HCT116 (cell line): ENCODE measurements at regions not wholly inside any gene's neighbourhood (a gene's known extent, or its start where the extent isn't known, plus 50 kb on each side); places are given as distances from the start of the nearest gene placed in this dataset.

Source experiments
- ATAC-seq: fragments of 200-7000 bp; cut with Tn5 transposase; 2 replicates; pipeline ENCODE4 v1.9.1; 2020; ENCODE audit warnings: mild to moderate bottlenecking, moderate library complexity
- BruUV-seq: library from RNA; stranded (reverse); fragments of 400-500 nt; replicated peaks from 2 replicates; lab custom pipeline; 2021; lab: Mats Ljungman, UMichigan
- CTCF ChIA-PET: fragments of 300-600 bp; sonication (Branson Sonifier 250); formaldehyde crosslinking; loops from one replicate; lab custom pipeline; 2021; ENCODE audit warnings: antibody characterized with exemption; lab: Charles Lee
- POLR2A ChIA-PET: fragments of 300-600, 350-600 bp; sonication (Branson Sonifier 250); formaldehyde crosslinking; loops from one replicate; lab custom pipeline; 2021; ENCODE audit warnings: antibody characterized with exemption; lab: Charles Lee
- RAD21 ChIA-PET, 2 experiments: fragments of 300-600 bp; sonication (Branson Sonifier 250); formaldehyde crosslinking; loops; one replicate each; lab custom pipeline; 2023; ENCODE audit warnings: low total read pairs in 2 of 2; ENCODE audit not compliant: uncharacterized antibody in 2 of 2, unreplicated experiment in 2 of 2, low non-redundant PET in 1 of 2; lab: Charles Lee
- DNase-seq: peaks from one replicate; pipeline ENCODE4 v3.0.0-alpha.2; 2010; ENCODE audit warnings: low read depth, low spot score
- H2AFZ ChIP-seq: fragments of 200-600 bp; shearing (Covaris generic), sonication (generic); 2 replicates; pipeline ENCODE4 v1.6.1; 2017; ENCODE audit warnings: low read depth, mixed run types, mixed read lengths, antibody characterized with exemption, low read length; ENCODE audit not compliant: poor library complexity, severe bottlenecking
- H3K27ac ChIP-seq: 2 replicates; pipeline ENCODE4 v1.5.1; 2012; ENCODE audit warnings: low read depth, low read length
- H3K27me3 ChIP-seq: fragments of 200-600 bp; sonication (generic); 2 replicates; pipeline ENCODE4 v1.6.1; 2016; ENCODE audit warnings: mixed run types, low read length, mixed read lengths; ENCODE audit not compliant: insufficient read depth
- H3K36me3 ChIP-seq, 2 experiments: fragments of 200-500 bp in 1 of 2; fragments of 200-600 bp in 1 of 2; sonication (Bioruptor generic) in 1 of 2; sonication (generic) in 1 of 2; 2 replicates each; pipeline versions ENCODE4 v1.5.1 to v1.6.1; 2014 to 2016; ENCODE audit warnings: low read length in 2 of 2, inconsistent platforms in 1 of 2, mixed read lengths in 1 of 2, mixed run types in 1 of 2; ENCODE audit not compliant: insufficient read depth in 2 of 2, control insufficient read depth in 1 of 2
- H3K4me1 ChIP-seq, 2 experiments: fragments of 200-600 bp in 1 of 2; sonication (generic) in 1 of 2; 2 replicates each; pipeline versions ENCODE4 v1.5.1 to v1.6.1; 2012 to 2017; ENCODE audit warnings: low read length in 2 of 2, inconsistent platforms in 1 of 2, mild to moderate bottlenecking in 1 of 2, mixed read lengths in 1 of 2, mixed run types in 1 of 2, moderate library complexity in 1 of 2; ENCODE audit not compliant: insufficient read depth in 2 of 2, control insufficient read depth in 1 of 2
- H3K4me2 ChIP-seq: fragments of 200-600 bp; sonication (generic); 2 replicates; pipeline ENCODE4 v1.6.1; 2017; ENCODE audit warnings: mixed run types, low read length, mixed read lengths
- H3K4me3 ChIP-seq, 2 experiments: fragments of 200-600 bp in 1 of 2; sonication (generic) in 1 of 2; replicated peaks in 1 of 2; 2 replicates each; pipeline ENCODE4 v1.5.1; 2011 to 2016; ENCODE audit warnings: low read length in 2 of 2, control low read depth in 1 of 2, low read depth in 1 of 2, mild to moderate bottlenecking in 1 of 2, mixed read lengths in 1 of 2, mixed run types in 1 of 2
- H3K79me2 ChIP-seq: fragments of 200-600 bp; sonication (generic); 2 replicates; pipeline ENCODE4 v1.6.1; 2017; ENCODE audit warnings: mild to moderate bottlenecking, mixed run types, low read length, moderate library complexity, mixed read lengths; ENCODE audit not compliant: insufficient read depth
- H3K9ac ChIP-seq: fragments of 200-600 bp; sonication (generic); 2 replicates; pipeline ENCODE4 v1.6.1; 2016; ENCODE audit warnings: low read length, mixed read lengths
- H3K9me2 ChIP-seq: fragments of 200-600 bp; sonication (generic), shearing (Covaris generic); 2 replicates; pipeline ENCODE4 v1.6.1; 2017; ENCODE audit warnings: mixed run types, mild to moderate bottlenecking, moderate library complexity; ENCODE audit not compliant: insufficient read depth
- H3K9me3 ChIP-seq, 2 experiments: fragments of 200-500 bp in 1 of 2; fragments of 200-600 bp in 1 of 2; sonication (Bioruptor generic) in 1 of 2; sonication (generic) in 1 of 2; 2 replicates each; pipeline ENCODE4 v1.6.1; 2014 to 2017; ENCODE audit warnings: low read length in 2 of 2, mixed read lengths in 2 of 2, inconsistent platforms in 1 of 2, low read depth in 1 of 2, mild to moderate bottlenecking in 1 of 2, mixed run types in 1 of 2, moderate library complexity in 1 of 2; ENCODE audit not compliant: control insufficient read depth in 1 of 2, insufficient read depth in 1 of 2
- H4K20me1 ChIP-seq: fragments of 200-600 bp; sonication (generic), shearing (Covaris generic); 2 replicates; pipeline ENCODE4 v1.6.1; 2017; ENCODE audit warnings: mixed run types, mild to moderate bottlenecking, moderate library complexity; ENCODE audit not compliant: insufficient read depth
- CBX3 ChIP-seq: IDR thresholded peaks from 2 replicates; pipeline ENCODE4 v1.6.1; 2012; ENCODE audit warnings: low read depth
- EGR1 ChIP-seq: IDR thresholded peaks from 2 replicates; pipeline ENCODE4 v1.6.1; 2012; ENCODE audit warnings: low read depth
- ELF1 ChIP-seq: IDR thresholded peaks from 2 replicates; pipeline ENCODE4 v1.6.1; 2012; ENCODE audit warnings: low read depth, borderline replicate concordance
- EZH2phosphoT487 ChIP-seq: fragments of 200-600 bp; IDR thresholded peaks from 2 replicates; pipeline ENCODE4 v1.6.1; 2018; ENCODE audit warnings: antibody characterized with exemption, borderline replicate concordance
- POLR2A ChIP-seq: IDR thresholded peaks from 2 replicates; pipeline ENCODE4 v1.7.0; 2011; ENCODE audit warnings: borderline replicate concordance; ENCODE audit not compliant: insufficient read depth, insufficient read length; ENCODE audit errors: extremely low read depth
- POLR2AphosphoS5 ChIP-seq: IDR thresholded peaks from 2 replicates; pipeline ENCODE4 v1.6.1; 2011; ENCODE audit warnings: mild to moderate bottlenecking, low read depth, low read length, moderate library complexity
- SIN3A ChIP-seq: IDR thresholded peaks from 2 replicates; pipeline ENCODE4 v1.6.1; 2012; ENCODE audit warnings: low read depth
- TCF7L2 ChIP-seq: IDR thresholded peaks from 2 replicates; pipeline ENCODE4 v1.7.0; 2011; ENCODE audit warnings: borderline replicate concordance, inconsistent platforms; ENCODE audit not compliant: insufficient read depth, insufficient read length; ENCODE audit errors: extremely low read depth
- ZNF274 ChIP-seq: fragments of 200-500 bp; sonication (Bioruptor generic); IDR thresholded peaks from 2 replicates; pipeline ENCODE4 v1.6.1; 2014; ENCODE audit warnings: mild to moderate bottlenecking, low read depth, low read length, inconsistent platforms
- intact Hi-C: fragments of 100-400 bp; cut with micrococcal nuclease; formaldehyde crosslinking; loops from 2 replicates; pipeline ENCODE4 v1.10.0; 2022
- TF ChIP-seq, protein P1 (sequence below): IDR thresholded peaks from 2 replicates; pipeline ENCODE4 v1.6.1; 2012; ENCODE audit warnings: low read depth
- TF ChIP-seq, protein P2 (sequence below): IDR thresholded peaks from 2 replicates; pipeline ENCODE4 v1.6.1; 2012
- TF ChIP-seq, protein P3 (sequence below): IDR thresholded peaks from 2 replicates; pipeline ENCODE4 v1.6.1; 2011; ENCODE audit warnings: mild to moderate bottlenecking, low read length, moderate library complexity; ENCODE audit not compliant: insufficient replicate concordance; ENCODE audit errors: extremely low read depth
- TF ChIP-seq, protein P4 (sequence below), 3 experiments: fragments of 200-600 bp in 1 of 3; sonication (generic) in 1 of 3; IDR thresholded peaks in 2 of 3; conservative IDR thresholded peaks in 1 of 3; 2 replicates each; pipeline ENCODE4 v1.5.1; 2012 to 2017; ENCODE audit warnings: low read depth in 2 of 3, low read length in 2 of 3, antibody characterized with exemption in 1 of 3, borderline replicate concordance in 1 of 3, control low read depth in 1 of 3, mild to moderate bottlenecking in 1 of 3, mixed read lengths in 1 of 3, mixed run types in 1 of 3, moderate library complexity in 1 of 3; ENCODE audit not compliant: insufficient read depth in 1 of 3

DNA sequence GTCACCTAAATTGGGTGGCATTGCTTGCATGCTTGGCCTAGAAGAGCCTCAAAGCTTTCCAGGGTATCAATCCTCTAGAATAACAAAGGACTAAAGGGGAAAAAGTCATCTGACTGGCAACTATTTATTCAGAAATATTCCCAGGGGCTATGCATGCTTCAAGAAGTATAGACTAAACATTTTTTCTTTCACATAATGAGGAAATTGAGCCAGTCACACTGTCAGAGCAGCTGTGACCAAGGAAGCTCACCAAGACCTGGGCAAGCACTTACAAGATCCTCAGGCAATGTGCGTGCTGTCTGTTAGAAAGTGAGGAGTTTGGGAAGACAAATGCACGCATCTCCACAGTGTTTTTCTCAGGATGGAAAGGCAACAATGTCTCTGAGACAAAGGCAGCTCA, 747.2 kb downstream of the DIAPH3 start:
- intact Hi-C loops, result no loop called here
- ChIA-PET POLR2A (no interaction called here), RAD21 (no interaction called here), CTCF (no interaction called here)
- DNase-seq, result no peak
- Histone ChIP-seq H3K9ac (no peak overlapping the region), H3K27ac (no peak overlapping the region), H3K36me3 (no peaks in the 10 kb centered on the region), H3K4me3 (no peak overlapping the region), H4K20me1 (no peaks in the 10 kb centered on the region), H2AFZ (no peak overlapping the region), H3K4me2 (no peak overlapping the region), H3K79me2 (no peaks in the 10 kb centered on the region), H3K27me3 (no peaks in the 10 kb centered on the region), H3K9me3 (no peaks in the 10 kb centered on the region), H3K9me2 (no peaks in the 10 kb centered on the region), H3K4me1 (no peaks in the 10 kb centered on the region)
- TF ChIP-seq, protein P1, sequence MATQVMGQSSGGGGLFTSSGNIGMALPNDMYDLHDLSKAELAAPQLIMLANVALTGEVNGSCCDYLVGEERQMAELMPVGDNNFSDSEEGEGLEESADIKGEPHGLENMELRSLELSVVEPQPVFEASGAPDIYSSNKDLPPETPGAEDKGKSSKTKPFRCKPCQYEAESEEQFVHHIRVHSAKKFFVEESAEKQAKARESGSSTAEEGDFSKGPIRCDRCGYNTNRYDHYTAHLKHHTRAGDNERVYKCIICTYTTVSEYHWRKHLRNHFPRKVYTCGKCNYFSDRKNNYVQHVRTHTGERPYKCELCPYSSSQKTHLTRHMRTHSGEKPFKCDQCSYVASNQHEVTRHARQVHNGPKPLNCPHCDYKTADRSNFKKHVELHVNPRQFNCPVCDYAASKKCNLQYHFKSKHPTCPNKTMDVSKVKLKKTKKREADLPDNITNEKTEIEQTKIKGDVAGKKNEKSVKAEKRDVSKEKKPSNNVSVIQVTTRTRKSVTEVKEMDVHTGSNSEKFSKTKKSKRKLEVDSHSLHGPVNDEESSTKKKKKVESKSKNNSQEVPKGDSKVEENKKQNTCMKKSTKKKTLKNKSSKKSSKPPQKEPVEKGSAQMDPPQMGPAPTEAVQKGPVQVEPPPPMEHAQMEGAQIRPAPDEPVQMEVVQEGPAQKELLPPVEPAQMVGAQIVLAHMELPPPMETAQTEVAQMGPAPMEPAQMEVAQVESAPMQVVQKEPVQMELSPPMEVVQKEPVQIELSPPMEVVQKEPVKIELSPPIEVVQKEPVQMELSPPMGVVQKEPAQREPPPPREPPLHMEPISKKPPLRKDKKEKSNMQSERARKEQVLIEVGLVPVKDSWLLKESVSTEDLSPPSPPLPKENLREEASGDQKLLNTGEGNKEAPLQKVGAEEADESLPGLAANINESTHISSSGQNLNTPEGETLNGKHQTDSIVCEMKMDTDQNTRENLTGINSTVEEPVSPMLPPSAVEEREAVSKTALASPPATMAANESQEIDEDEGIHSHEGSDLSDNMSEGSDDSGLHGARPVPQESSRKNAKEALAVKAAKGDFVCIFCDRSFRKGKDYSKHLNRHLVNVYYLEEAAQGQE, result no peak
- TF ChIP-seq, protein P2, sequence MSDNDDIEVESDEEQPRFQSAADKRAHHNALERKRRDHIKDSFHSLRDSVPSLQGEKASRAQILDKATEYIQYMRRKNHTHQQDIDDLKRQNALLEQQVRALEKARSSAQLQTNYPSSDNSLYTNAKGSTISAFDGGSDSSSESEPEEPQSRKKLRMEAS, result no peak
- no peak for TF ChIP-seq POLR2A
- no peak for TF ChIP-seq CBX3
- TF ChIP-seq, protein P3, sequence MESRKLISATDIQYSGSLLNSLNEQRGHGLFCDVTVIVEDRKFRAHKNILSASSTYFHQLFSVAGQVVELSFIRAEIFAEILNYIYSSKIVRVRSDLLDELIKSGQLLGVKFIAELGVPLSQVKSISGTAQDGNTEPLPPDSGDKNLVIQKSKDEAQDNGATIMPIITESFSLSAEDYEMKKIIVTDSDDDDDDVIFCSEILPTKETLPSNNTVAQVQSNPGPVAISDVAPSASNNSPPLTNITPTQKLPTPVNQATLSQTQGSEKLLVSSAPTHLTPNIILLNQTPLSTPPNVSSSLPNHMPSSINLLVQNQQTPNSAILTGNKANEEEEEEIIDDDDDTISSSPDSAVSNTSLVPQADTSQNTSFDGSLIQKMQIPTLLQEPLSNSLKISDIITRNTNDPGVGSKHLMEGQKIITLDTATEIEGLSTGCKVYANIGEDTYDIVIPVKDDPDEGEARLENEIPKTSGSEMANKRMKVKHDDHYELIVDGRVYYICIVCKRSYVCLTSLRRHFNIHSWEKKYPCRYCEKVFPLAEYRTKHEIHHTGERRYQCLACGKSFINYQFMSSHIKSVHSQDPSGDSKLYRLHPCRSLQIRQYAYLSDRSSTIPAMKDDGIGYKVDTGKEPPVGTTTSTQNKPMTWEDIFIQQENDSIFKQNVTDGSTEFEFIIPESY, result no peak
- TF ChIP-seq EZH2phosphoT487, result no peak
- TF ChIP-seq SIN3A, result no peak
- no peak for TF ChIP-seq POLR2AphosphoS5
- TF ChIP-seq TCF7L2, result no peak
- TF ChIP-seq ELF1, result no peak
- TF ChIP-seq ZNF274, result no peak
- TF ChIP-seq EGR1, result no peak
- TF ChIP-seq, protein P4, sequence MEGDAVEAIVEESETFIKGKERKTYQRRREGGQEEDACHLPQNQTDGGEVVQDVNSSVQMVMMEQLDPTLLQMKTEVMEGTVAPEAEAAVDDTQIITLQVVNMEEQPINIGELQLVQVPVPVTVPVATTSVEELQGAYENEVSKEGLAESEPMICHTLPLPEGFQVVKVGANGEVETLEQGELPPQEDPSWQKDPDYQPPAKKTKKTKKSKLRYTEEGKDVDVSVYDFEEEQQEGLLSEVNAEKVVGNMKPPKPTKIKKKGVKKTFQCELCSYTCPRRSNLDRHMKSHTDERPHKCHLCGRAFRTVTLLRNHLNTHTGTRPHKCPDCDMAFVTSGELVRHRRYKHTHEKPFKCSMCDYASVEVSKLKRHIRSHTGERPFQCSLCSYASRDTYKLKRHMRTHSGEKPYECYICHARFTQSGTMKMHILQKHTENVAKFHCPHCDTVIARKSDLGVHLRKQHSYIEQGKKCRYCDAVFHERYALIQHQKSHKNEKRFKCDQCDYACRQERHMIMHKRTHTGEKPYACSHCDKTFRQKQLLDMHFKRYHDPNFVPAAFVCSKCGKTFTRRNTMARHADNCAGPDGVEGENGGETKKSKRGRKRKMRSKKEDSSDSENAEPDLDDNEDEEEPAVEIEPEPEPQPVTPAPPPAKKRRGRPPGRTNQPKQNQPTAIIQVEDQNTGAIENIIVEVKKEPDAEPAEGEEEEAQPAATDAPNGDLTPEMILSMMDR (IDR thresholded peaks at IDR 0.05 in 2 of 3, conservative IDR thresholded peaks at IDR 0.05 in 1 of 3; ENCODE audit: borderline replicate concordance in 1 of 3, insufficient read depth in 1 of 3, low read depth in 2 of 3, low read length in 2 of 3), result no peak
- no peak for ATAC-seq
- BruUV-seq, result no TSS peak
